ENCODE measurements at regions not wholly inside any gene's neighbourhood (a gene's known extent, or its start where the extent isn't known, plus 50 kb on each side); places are given as distances from the start of the nearest gene placed in this dataset.
A peak's percentile ranks its signal among the peaks of the same experiment; 100 is the strongest.

- TF ChIP-seq, protein P1, sequence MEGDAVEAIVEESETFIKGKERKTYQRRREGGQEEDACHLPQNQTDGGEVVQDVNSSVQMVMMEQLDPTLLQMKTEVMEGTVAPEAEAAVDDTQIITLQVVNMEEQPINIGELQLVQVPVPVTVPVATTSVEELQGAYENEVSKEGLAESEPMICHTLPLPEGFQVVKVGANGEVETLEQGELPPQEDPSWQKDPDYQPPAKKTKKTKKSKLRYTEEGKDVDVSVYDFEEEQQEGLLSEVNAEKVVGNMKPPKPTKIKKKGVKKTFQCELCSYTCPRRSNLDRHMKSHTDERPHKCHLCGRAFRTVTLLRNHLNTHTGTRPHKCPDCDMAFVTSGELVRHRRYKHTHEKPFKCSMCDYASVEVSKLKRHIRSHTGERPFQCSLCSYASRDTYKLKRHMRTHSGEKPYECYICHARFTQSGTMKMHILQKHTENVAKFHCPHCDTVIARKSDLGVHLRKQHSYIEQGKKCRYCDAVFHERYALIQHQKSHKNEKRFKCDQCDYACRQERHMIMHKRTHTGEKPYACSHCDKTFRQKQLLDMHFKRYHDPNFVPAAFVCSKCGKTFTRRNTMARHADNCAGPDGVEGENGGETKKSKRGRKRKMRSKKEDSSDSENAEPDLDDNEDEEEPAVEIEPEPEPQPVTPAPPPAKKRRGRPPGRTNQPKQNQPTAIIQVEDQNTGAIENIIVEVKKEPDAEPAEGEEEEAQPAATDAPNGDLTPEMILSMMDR (IDR thresholded peaks at IDR 0.05; ENCODE audit: low read length, missing control alignments): no peak
- peak; percentile 17 for DNase-seq (ENCODE audit: low read depth)
- no peak overlapping the region for H3K4me3 ChIP-seq (replicated peaks; ENCODE audit: low read depth, low read length)
These were observed 413.8 kb downstream of the RAD51AP2 start for GRCh38 chr2:17104454-17104853.

- DNase-seq (ENCODE audit: low read depth): no peak
- TF ChIP-seq, protein P1 (IDR thresholded peaks at IDR 0.05; ENCODE audit: low read length, missing control alignments): no peak
- no peak overlapping the region for H3K4me3 ChIP-seq (replicated peaks; ENCODE audit: low read depth, low read length)
These were observed 416.6 kb downstream of the RAD51AP2 start for GRCh38 chr2:17101596-17101995.

GRCh38 chr2:17101091-17101490 lies 417.1 kb downstream of the RAD51AP2 start:
- TF ChIP-seq, protein P1 (IDR thresholded peaks at IDR 0.05; ENCODE audit: low read length, missing control alignments): no peak
- no peak overlapping the region for H3K4me3 ChIP-seq (replicated peaks; ENCODE audit: low read depth, low read length)
- DNase-seq (ENCODE audit: low read depth): no peak

DNA sequence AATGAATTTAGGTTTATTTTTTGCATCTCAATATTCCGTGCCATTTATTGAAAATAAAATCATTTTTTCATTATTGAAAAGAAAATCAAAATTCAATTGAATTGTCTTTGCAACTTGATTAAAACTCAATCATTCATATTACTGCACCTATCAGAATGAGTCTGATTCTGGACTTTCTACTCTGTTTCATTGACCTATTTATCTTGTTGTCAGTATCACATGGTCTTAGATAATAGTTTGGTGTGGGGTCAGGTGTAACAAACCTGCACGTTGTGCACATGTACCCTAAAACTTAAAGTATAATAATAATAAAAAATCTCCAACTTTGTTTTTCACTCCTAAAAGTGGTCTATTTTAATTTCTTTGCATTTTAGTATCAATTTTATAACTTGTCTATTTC lies 422.9 kb downstream of the RAD51AP2 start:
- TF ChIP-seq, protein P1 (IDR thresholded peaks at IDR 0.05; ENCODE audit: low read length, missing control alignments): no peak
- no peak overlapping the region for H3K4me3 ChIP-seq (replicated peaks; ENCODE audit: low read depth, low read length)
- DNase-seq (ENCODE audit: low read depth): no peak

GRCh38 chr2:17093712-17094111 lies 424.5 kb downstream of the RAD51AP2 start:
- DNase-seq (ENCODE audit: low read depth): no peak
- TF ChIP-seq, protein P1 (IDR thresholded peaks at IDR 0.05; ENCODE audit: low read length, missing control alignments): no peak
- H3K4me3 ChIP-seq (replicated peaks; ENCODE audit: low read depth, low read length): no peak overlapping the region

DNA sequence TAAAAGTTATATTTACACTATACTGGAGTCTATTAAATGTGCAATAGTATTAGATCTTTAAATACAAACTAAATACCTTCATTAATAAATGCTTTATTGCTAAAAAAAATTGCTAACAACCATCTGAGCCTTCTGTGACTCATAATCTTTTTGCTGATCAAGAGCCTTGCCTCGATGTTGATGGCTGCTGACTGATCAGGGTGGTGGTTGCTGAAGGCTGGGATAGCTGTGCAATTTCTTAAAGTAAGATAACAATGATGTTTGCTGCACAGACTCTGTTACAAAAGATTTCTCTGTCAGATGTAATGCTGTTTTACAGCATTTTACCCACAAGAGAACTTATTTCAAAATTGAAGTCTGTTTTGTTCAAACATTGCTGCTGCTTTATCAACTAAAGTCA lies 421.4 kb upstream of the CYRIA start:
- DNase-seq (ENCODE audit: low read depth): no peak
- TF ChIP-seq, protein P1 (IDR thresholded peaks at IDR 0.05; ENCODE audit: low read length, missing control alignments): no peak
- H3K4me3 ChIP-seq (replicated peaks; ENCODE audit: low read depth, low read length): no peak overlapping the region

- TF ChIP-seq, protein P1 (IDR thresholded peaks at IDR 0.05; ENCODE audit: low read length, missing control alignments): no peak
- DNase-seq (ENCODE audit: low read depth): no peak
These were observed 420.0 kb upstream of the CYRIA start for GRCh38 chr2:17085546-17086202.

More at GRCh38 chr2:17085546-17086202, 420.0 kb upstream of the CYRIA start:
- no peak overlapping the region for H3K4me3 ChIP-seq (replicated peaks; ENCODE audit: low read depth, low read length)

Measured in fibroblast of pulmonary artery (primary cell).